Left ventricle myocardium inferior (tissue), 1 donor: ENCODE measurements at regions not wholly inside any gene's neighbourhood (a gene's known extent, or its start where the extent isn't known, plus 50 kb on each side); places are given as distances from the start of the nearest gene placed in this dataset.
"Not testable (repeated sequence)": the region's sequence is repeated elsewhere in the genome, so short reads cannot be mapped to it uniquely, and the experiment has no call there.

Experiments used
- DNase-seq: peaks from one replicate; pipeline ENCODE4 v3.0.0-alpha.2; 2020
- H3K27ac ChIP-seq: fragments of 200-600 bp; replicated peaks from 2 replicates; pipeline ENCODE4 v1.8.0; 2021
- H3K27me3 ChIP-seq: fragments of 200-600 bp; 2 replicates; pipeline ENCODE4 v1.8.0; 2021; ENCODE audit warnings: low read depth
- H3K36me3 ChIP-seq: fragments of 200-600 bp; 2 replicates; pipeline ENCODE4 v1.8.0; 2021
- H3K4me1 ChIP-seq: fragments of 200-600 bp; 2 replicates; pipeline ENCODE4 v1.8.0; 2021
- H3K4me3 ChIP-seq: fragments of 200-600 bp; 2 replicates; pipeline ENCODE4 v1.8.0; 2021; ENCODE audit warnings: mild to moderate bottlenecking, moderate library complexity
- H3K9me3 ChIP-seq: fragments of 200-600 bp; replicated peaks from 2 replicates; pipeline ENCODE4 v1.8.0; 2021
- CTCF ChIP-seq: fragments of 200-600 bp; IDR thresholded peaks from 2 replicates; pipeline ENCODE4 v1.8.0; 2021; ENCODE audit warnings: antibody characterized with exemption, mild to moderate bottlenecking, borderline replicate concordance
- intact Hi-C: fragments of 100-400 bp; cut with micrococcal nuclease; formaldehyde crosslinking; loops from one replicate; pipeline ENCODE4 v1.11.0; 2022
- donor health status: DM: no; HTN: yes; CAD: no; lungs with severe emphysema.

- intact Hi-C loops = no loop called here
- H3K27me3 ChIP-seq = peaks cover 80% of the 10 kb centered on the region
- TF ChIP-seq CTCF = no peak
- H3K27ac ChIP-seq = no peak overlapping the region
- H3K9me3 ChIP-seq = peaks cover 13% of the 10 kb centered on the region
- H3K4me1 ChIP-seq = no peaks in the 10 kb centered on the region
- H3K36me3 ChIP-seq = no peaks in the 10 kb centered on the region
- DNase-seq = no peak
- no peak overlapping the region for H3K4me3 ChIP-seq
Measured at GRCh38 chr22:47613606-47614350, 851.3 kb downstream of the TBC1D22A start.

- H3K4me3 ChIP-seq, H3K27ac ChIP-seq, H3K4me1 ChIP-seq, H3K36me3 ChIP-seq, intact Hi-C loops, DNase-seq: not testable (repeated sequence)
- Histone ChIP-seq H3K9me3 (peaks cover 13% of the 10 kb centered on the region), H3K27me3 (peaks cover 80% of the 10 kb centered on the region)
Measured at GRCh38 chr22:47613181-47613580, 850.7 kb downstream of the TBC1D22A start.

GRCh38 chr22:47612311-47612910 is 850.0 kb downstream of the TBC1D22A start:
- no peak overlapping the region for H3K27ac ChIP-seq
- intact Hi-C loops = no loop called here
- H3K27me3 ChIP-seq = peaks cover 80% of the 10 kb centered on the region
- H3K4me3 ChIP-seq = no peak overlapping the region
- DNase-seq = no peak
- no peak for TF ChIP-seq CTCF
- no peaks in the 10 kb centered on the region for H3K4me1 ChIP-seq
- H3K9me3 ChIP-seq = peaks cover 13% of the 10 kb centered on the region
- no peaks in the 10 kb centered on the region for H3K36me3 ChIP-seq

- peaks cover 78% of the 10 kb centered on the region for H3K27me3 ChIP-seq
- H3K4me3 ChIP-seq = no peak overlapping the region
- DNase-seq = no peak
Measured at GRCh38 chr22:47610764-47611163, 848.3 kb downstream of the TBC1D22A start.

GRCh38 chr22:47610281-47610680 is 847.8 kb downstream of the TBC1D22A start:
- H3K9me3 ChIP-seq = peaks cover 13% of the 10 kb centered on the region
- no peak overlapping the region for H3K4me3 ChIP-seq
- intact Hi-C loops = no loop called here
- H3K27me3 ChIP-seq = peaks cover 80% of the 10 kb centered on the region
- no peak for TF ChIP-seq CTCF
- no peak overlapping the region for H3K27ac ChIP-seq
- H3K36me3 ChIP-seq = no peaks in the 10 kb centered on the region
- no peak for DNase-seq
- H3K4me1 ChIP-seq = no peaks in the 10 kb centered on the region

More at GRCh38 chr22:47610764-47611163, 848.3 kb downstream of the TBC1D22A start:
- TF ChIP-seq CTCF = no peak
- Histone ChIP-seq H3K9me3 (peaks cover 13% of the 10 kb centered on the region), H3K27ac (no peak overlapping the region), H3K4me1 (no peaks in the 10 kb centered on the region), H3K36me3 (no peaks in the 10 kb centered on the region)
- intact Hi-C loops = no loop called here

GRCh38 chr22:47609653-47610052 is 847.2 kb downstream of the TBC1D22A start:
- Histone ChIP-seq H3K9me3 (peaks cover 13% of the 10 kb centered on the region), H3K36me3 (no peaks in the 10 kb centered on the region), H3K27ac (no peak overlapping the region), H3K4me1 (no peaks in the 10 kb centered on the region), H3K4me3 (no peak overlapping the region), H3K27me3 (peaks cover 80% of the 10 kb centered on the region)
- no peak for TF ChIP-seq CTCF
- DNase-seq = no peak
- intact Hi-C loops = no loop called here
